Dermis blood vessel endothelial cell (primary cell): ENCODE measurements at regions not wholly inside any gene's neighbourhood (a gene's known extent, or its start where the extent isn't known, plus 50 kb on each side); places are given as distances from the start of the nearest gene placed in this dataset.

Experiments used
- DNase-seq: peaks from one replicate; pipeline ENCODE4 v3.0.0; 2010

DNA sequence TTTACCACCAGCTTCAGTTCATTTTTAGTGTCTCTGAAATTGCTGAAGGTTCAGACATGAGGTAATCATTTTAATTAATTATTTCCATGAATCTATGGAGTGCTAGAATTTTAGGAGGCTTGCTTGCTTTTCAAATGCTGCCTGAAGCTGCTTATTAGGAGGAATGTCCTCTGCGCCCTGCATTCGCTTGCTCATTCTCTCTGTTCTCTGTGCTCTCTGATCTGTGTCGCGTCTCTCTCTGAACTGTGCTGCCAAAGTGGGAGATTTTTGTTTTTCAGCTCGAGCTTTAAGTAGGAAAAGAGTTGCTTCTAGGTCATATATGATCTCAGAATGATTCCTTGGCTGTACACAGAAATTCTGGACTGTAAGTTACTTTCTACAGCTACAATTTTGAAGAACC lies 101.7 kb upstream of the PRR16 start:
- no peak for DNase-seq

DNA sequence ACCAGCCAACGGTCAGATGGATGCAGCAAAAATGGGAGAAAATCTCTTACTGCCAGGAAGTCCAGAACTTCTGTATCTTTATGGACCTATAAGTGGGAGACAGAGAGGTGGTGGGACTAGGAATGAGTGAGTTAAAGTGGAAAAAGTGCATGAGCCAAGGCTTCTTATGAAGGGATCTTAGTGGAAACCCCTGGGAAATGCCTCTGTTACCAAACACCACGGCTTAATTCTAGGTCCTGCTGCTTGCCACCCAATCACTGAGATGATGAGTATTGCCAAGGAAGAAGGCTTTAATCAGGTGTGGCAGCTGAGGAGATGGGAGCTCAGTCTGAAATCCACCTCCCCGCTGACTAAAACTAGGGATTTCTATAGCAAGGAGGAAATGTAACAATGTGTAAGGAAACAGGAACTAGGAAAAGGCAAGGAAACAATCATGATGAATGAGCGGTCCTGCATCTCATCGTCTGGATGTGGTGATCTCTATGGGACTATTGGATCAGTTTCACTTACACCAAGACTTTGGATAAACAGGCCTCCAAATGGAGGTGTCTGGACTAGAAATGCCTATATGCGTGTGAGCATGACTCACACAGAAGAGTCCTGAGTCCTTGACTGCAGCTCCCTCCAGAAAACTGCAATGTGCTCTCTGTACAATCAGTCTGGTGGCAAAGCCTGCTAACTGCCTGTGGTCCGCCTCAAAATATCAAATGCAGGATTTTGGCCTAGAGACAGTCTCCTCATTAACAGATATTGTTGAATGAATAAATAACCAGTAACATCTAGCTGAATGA lies 98.2 kb upstream of the PRR16 start:
- DNase-seq: no peak

DNA sequence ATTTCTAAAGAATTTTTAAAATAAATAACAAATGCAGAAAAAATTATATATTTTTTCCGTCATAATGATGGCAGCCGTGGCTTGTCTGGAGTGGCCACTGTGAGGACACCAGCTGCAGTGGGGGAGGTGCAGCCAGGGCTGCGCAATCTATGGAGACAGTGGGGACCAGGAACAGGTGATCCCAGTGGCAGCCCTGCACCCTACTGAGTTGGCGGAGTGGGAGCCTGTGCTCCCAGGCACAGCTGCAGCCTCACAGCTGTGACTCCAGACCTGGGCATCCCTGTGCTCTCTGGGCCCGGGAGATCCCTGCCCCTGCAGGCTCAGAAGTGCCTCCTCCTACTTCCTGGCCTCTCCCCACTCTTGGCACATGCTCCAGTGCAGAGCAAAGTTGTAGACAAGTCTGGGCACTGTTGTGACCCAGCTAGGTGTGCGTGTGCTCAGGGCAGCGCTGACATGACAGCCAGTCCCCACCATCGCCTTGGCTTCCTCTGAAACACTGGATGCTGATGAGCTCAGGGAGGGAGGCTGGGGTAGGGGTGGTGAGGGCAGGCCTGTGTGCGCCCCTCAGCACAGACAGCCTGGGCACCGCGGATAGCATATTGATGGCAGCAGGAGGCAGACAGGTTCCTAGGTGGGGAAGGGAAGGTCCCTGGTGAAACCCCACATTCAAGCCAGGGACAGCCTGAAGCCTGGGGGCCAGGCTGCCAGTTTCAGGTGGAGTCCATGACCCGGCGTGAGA lies 96.0 kb upstream of the PRR16 start:
- DNase-seq: no peak

DNA sequence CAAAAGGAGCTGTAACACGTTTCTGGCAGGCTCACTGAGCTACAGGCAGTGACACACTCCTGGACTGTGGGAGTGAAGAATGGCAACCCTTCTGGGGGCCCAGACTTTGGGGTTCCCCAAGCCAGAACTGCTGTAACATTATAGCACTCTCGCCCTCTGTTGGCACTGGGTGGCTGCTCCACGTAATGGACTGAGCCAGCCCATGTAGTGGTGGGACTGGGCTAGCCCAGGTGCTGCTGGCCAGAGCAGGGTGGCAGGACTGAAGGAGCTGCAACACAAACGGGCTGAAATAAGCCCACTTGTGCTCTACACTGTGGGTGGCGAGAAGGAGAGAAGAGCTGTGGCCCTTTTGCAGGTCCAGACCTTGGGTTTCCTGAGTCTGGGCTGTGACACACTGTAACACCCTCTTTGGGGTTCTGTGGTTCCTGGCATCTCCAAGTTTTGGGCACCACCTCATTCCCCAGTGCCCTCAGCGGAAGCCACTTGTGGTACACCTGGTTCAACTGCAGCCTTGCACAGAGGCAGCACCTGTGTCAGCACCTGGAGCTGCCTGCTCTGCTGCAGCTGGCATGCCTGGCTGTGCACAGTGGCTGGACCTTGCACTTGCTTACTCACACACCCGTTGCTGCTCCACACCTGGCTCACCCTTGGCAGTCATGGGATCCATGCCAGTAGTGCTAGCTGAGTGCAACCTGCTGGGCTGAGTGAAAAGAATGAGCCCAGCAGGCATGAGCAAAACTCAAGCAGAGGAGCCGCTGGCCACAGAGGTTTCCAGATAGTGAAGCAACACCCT lies 95.0 kb upstream of the PRR16 start:
- no peak for DNase-seq

DNA sequence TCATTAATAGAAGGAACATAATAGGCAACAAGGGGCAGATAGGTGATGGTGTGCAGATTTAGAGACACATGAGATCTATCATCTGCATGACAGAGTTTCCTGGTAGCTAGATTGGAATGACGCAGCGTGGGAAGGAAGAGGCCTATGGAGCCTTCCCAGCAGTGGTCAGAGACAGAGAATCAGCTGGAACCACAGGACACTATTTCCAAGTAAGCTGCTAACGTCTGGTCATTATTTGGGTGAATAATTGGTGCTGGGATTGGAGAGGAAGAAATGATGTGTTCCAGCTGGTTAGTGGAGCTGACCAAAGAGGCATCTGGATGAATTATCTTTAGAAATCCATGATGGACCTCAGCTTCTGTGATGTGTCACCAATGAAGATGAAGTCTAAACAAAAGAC lies 91.2 kb upstream of the PRR16 start:
- DNase-seq: no peak

DNA sequence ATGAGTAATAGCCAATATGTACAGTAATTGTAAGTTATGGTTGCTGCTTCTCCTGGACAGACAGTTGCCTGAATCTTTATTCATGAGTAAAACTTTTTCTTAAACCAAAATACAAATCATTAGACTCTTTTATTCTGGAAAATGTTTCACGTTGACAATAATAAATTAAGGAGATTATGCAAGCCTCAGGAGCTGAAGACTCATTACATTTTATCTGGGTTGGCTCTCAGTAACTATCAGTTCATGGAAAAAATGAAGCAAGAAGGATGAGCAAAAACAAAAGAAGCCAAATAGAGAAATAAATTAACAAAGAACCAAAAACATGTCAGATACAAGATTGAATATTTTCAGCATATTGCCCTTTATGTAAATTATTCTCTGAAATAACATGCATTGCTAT lies 88.9 kb upstream of the PRR16 start:
- no peak for DNase-seq

DNA sequence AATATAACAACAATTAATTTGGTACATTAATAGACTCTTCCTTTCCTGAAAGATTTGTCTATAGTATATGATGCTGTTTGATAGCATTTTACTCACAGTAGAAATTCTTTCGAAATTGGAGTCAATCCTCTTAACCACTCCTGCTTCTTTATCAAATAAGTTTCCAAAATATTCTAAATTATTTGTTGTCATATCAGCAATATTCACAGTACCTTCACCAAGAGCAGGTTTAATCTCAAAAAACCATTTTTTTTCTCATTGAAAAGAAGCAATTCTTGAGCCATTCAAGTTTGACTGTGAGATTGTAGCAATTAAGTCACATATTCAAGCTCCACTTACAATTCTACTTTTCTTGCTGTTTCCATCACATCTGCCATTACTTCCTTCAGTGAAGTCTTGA lies 83.5 kb upstream of the PRR16 start:
- DNase-seq: no peak

DNA sequence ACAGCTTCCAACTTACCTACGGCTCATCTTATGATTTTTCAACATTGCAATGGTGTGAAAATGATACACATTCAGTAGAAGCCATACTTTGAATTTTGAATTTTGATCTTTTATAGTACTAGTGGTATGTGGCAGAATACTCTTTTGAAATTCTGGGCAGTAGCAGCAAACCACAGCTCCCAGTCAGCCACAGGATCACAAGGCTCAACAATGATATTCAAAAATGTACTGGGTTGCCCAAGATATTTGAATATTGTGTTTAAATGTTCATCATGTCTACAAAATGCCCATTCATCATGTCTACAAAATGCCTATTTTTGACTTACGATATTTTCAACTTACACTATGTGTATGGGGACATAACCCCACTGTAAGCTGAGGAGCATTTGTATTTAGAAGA lies 81.3 kb upstream of the PRR16 start:
- no peak for DNase-seq

DNA sequence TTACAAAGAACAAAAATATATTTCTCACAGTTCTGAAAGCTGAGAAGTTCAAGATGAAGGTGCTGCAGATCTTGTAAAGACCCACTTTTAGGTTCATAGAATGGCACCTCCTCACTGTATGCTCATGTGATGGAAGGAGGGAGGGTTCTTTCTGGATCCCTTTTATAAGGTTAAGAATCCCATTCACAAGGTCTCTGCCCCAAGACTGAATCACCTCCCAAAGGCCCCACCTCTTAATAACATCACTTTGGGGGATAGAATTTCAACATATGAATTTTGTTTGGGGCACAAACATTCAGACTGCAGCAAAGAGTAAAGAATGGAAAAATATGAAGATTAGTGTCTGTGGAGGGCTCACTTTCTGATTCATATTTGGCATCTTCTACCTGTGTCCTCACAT lies 77.1 kb upstream of the PRR16 start:
- no peak for DNase-seq

DNA sequence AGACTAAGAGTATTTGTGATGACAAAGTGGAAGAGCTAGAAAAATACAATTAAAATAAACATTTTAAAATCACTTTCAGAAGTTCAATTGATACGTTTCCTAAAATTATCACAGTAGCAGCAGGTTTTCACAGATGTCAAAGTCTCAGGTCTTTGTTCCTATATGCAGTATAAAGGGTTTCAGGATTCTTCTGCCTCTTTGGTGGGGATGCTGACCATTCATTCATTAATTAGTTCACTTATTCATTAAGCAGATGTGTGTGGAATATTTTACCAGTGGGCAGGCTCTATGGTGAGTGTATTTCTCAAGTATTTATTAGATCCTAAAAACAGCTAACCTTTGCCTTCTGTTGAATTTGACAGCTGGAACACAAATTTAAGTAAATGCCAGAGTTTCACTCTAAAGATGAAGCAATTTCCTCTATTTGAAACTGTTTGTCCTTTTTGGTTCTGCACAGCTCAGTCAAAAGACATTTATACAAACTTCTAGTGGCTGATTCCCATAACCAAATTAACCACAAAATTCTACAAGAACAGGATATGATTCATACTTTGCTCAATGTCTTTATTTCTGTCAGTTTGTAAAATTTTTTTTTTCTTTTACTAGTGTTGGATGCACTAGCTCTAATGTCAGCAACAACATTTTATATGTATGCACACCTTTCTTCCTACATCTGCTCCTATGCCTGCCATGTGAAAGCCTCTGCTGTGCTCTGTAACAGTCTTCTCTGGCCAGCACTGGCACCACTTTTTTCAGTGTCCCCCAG lies 75.9 kb upstream of the PRR16 start:
- DNase-seq: peak; percentile 8

DNA sequence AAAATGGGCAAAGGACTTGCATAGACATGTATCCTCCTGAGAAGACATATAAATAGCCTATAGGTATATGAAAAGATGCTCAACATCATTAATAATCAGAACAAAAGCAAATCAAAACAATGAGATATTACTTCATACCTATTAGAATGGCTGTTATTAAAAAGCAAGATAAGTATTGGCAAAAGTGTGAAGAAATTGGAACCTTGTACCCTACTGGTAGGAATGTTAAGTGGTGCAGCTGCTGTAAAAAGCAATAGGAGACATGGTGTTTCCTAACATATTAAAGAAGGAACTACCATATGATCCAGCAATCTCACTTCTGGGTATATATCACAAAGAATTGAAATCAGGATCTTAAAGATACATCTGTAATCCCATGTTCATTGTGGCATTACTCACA lies 69.8 kb upstream of the PRR16 start:
- no peak for DNase-seq

DNA sequence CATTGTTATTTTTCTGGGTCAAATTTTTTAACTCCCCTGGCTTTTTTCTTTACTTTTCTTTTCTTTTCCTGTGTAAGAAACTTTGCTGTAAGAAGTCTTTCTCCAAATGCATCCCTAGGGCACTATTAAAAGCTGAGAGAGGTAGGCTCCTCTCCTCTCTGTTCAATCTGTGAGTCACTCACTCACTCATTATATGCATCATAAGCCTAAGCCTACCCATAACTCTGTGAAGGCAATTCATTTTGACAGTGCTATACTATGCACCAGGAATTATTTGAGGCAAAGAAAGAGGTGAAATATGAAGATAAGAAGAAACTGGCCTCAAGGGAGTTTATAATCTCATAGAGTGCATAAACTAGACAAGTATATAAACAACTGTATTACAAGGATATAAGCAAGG lies 67.9 kb upstream of the PRR16 start:
- no peak for DNase-seq

DNA sequence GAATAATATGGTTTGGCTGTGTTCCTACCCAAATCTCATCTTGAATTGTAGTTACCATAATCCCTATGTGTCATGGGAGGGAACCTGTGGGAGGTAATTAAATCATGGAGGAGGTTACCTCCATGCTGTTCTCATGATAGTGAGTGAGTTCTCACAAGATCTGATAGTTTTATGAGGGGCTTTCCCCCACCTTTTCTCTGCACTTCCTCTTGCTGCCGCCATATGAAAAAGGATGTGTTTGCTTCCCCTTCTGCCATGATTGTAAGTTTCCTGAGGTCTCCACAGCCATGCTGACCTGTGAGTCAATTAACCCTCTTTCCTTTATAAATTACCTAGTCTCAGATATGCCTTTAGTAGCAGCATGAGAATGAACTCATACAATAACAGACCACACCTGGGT lies 63.7 kb upstream of the PRR16 start:
- DNase-seq: peak; percentile 2

DNA sequence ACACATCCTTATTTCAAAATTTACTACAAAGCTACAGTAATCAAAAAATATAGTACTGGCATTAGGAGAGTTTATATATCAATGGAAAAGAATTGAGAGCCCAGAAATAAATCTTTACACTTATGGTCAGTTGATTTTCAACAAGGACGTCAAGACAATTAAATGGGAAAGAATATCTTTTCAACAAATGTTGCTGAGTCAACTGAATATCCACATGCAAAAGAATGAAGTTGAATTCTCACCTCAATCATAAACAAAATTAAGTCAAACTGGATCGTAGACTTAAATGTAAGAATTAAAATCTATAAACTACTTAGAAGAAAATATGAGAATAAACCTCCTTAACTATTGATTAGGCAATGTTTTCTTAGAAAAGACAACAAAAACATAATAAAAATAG lies 61.5 kb upstream of the PRR16 start:
- DNase-seq: no peak

DNA sequence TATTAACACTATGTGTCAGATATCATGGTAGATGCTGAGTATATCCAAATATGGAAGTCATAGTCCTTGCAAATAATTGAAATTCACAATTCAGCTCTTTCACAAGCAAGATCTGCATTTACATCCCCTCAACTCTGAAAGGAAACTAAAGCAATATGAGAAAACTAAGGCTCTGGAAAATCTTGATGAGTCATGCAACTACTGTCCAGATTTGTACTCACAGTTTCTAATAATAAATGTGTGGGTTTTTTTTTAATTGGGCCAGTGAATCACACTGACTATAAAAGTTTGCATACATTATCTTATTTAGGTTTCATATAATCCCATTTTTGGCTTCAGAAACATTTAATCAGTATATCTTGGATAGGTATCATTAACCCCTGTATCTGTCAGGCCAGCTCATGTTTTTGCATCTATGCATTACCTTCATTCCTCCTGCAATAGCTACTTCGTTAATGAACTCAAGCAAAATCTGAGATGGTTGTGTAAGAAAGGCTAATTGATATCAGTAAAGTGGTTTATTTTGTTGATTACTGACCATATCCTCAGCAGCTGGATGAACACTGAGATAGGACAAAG lies 58.7 kb upstream of the PRR16 start:
- peak; percentile 55 for DNase-seq

DNA sequence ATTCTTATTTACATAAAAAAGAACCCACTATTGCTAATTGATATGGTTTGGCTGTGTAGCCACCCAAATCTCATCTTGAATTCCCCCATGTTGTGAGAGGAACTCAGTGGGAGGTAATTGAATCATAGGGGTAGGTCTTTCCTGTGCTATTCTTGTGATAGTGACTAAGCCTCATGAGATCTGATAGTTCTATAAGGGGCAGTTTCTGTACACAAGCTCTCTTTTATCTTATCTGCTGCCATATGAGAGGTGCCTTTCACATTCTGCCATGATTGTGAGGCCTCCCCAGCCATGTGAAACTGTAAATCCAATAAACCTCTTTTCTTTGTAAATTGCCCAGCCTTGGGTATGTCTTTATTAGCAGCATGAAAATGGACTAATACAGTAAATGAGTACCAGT lies 58.2 kb upstream of the PRR16 start:
- peak; percentile 28 for DNase-seq

DNA sequence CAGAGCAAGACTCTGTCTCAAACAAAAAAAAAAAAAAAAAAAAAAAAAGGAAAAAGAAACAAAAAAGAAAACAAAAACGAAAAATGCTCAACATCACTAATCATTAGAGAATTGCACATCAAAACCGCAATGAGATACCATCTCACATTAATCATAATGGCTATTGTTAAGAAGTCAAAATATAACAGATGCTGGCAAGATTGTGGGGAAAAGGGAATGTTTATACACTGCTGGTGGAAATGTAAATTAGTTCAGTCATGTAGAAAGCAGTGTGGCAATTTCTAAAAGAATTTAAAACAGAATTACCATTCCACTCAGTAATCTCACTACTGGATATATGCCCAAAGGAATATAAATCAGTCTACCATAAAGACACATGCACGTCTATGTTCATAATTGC lies 50.4 kb upstream of the PRR16 start:
- no peak for DNase-seq
